Stimulated activated CD4-positive, alpha-beta T cell treated with anti-CD3 and anti-CD28 coated beads, Interleukin-15, amount 100 ng/mL, for 48 hours (primary cell): ENCODE measurements at regions not wholly inside any gene's neighbourhood (a gene's known extent, or its start where the extent isn't known, plus 50 kb on each side); places are given as distances from the start of the nearest gene placed in this dataset.

ENCODE experiments used
- DNase-seq, 2 donors: peaks; one replicate each; pipeline ENCODE4 v3.0.0-alpha.2; 2020; ENCODE audit warnings: low read depth in 2 of 2

GRCh38 chr16:79372503-79373184 lies 227.9 kb downstream of the MAF start:
- DNase-seq: peak; percentile 12 to 37

GRCh38 chr16:79370736-79371135 lies 229.8 kb downstream of the MAF start:
- no peak for DNase-seq

- no peak for DNase-seq
Observed at GRCh38 chr16:79369796-79370195, 230.7 kb downstream of the MAF start.

GRCh38 chr16:79367822-79368221 lies 232.7 kb downstream of the MAF start:
- DNase-seq: no peak

DNA sequence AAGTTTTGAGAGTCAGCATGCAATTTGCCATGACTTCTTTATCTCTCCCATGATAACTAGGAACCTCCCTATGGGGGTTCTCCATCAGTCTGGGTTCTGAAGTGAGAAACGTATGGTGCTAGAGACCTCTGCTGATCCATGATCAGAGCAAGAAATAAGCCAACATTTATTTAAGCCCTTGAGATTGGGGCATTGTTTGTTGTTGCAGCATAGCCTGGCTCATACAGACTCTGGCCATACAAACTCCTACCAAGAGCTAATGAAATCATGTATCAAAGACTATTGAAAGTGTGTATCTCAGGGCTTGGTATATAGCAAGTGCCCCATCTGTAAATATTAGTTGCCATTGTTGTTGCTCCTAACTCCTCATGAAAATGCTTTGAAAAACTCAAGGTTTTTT lies 233.9 kb downstream of the MAF start:
- DNase-seq: no peak

- DNase-seq: no peak
Observed at GRCh38 chr16:79365702-79366101, 234.8 kb downstream of the MAF start.

GRCh38 chr16:79363484-79363883 lies 237.1 kb downstream of the MAF start:
- DNase-seq: no peak

GRCh38 chr16:79363035-79363434 lies 237.5 kb downstream of the MAF start:
- no peak for DNase-seq

DNA sequence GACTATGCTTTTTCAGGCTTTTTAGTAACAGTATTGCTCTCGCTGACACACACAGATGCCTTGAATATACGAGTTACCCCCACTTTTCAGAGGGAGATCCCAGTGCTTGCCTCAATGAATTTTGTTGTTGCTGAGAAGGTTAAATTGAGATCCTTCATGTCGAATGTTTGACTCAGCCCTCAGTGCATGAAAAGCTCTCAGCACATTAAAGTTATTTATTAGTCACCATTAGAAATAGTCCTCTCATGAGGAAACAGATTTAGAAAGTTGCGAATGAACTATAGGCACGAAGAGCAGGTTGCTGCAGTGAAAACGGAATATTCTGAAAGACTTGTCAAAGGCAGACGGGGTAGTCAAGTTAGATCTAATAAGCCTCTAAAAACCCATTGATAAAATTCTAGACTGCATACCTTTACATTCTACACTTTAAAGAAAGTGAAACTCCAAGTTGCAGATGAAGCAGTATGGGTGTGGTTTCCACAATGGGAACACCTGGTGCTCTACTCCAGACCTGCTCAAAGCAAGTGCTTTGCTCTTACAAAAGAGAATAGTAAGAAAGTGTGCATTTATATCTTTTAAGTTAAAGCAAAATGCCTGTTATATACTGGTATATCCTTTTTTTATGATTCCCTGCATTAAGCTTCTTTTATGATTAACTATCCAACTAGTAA lies 238.1 kb downstream of the MAF start:
- no peak for DNase-seq

GRCh38 chr16:79361132-79361751 lies 239.3 kb downstream of the MAF start:
- no peak for DNase-seq

- no peak for DNase-seq
Observed at GRCh38 chr16:79360267-79360666, 240.3 kb downstream of the MAF start.

GRCh38 chr16:79359082-79359481 lies 241.5 kb downstream of the MAF start:
- no peak for DNase-seq

DNA sequence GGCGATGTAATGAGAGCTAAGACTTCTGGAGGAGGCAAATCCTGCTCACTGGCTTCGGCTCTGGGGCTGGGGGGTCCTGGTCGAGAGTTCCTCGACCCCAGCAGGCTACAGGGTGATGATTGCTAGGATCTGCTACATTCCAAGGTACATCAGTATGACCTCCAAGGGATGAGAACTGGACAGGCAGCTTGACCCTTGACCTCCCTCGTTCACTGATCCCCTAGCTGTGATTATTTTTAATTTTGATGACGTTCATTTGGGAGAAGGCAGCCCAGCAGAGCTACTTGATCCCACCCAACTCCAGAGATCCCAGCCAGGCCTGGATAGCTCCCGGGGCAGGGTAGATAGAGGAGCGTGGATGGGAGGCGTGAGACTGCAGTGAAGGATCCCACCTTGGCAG lies 242.3 kb downstream of the MAF start:
- no peak for DNase-seq

GRCh38 chr16:79355600-79356358 lies 244.8 kb downstream of the MAF start:
- DNase-seq: no peak

GRCh38 chr16:79351927-79352326 lies 248.6 kb downstream of the MAF start:
- DNase-seq: no peak

GRCh38 chr16:79349803-79350202 lies 250.7 kb downstream of the MAF start:
- no peak for DNase-seq

GRCh38 chr16:79348521-79349306 lies 251.8 kb downstream of the MAF start:
- DNase-seq: peak; percentile 16 to 19

DNA sequence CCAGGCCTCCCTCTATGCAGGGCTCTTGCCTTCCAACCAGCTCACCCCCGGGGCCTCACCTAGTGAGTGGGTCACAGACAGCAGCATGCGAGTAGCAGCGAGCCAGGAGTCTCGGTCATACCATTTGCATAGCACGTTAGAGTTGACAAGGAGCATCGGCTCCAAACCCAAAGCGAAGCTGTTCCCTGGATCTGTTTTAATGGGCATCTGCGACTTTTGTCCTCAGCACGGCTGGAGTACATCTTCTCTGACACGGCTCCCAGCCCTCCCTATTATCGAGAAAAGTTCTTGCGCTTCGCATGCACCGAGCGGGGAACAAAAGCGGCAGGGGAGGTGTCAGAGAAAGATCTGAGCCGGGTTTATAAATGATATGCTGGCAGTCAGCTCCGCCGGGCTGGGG lies 253.3 kb downstream of the MAF start:
- no peak for DNase-seq

DNA sequence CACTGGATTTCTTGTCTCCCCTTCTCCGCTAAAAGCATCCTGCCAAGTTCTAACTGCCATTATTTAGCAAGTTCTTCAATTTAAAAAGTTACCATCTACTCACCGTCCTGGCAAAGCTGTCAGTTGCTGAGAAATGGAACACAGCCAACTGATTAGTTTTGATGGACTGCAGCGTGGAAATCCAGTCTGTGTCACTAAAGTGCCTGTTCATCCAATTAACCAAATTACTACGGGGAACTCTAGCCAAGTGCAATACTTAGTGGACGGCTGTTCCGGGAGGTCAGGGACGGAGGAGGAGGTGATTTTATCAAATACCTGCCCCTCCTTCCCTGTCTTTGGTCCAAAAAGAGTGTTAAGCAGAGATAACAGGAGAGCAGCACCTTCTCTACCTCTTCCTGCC lies 260.7 kb downstream of the MAF start:
- no peak for DNase-seq

DNA sequence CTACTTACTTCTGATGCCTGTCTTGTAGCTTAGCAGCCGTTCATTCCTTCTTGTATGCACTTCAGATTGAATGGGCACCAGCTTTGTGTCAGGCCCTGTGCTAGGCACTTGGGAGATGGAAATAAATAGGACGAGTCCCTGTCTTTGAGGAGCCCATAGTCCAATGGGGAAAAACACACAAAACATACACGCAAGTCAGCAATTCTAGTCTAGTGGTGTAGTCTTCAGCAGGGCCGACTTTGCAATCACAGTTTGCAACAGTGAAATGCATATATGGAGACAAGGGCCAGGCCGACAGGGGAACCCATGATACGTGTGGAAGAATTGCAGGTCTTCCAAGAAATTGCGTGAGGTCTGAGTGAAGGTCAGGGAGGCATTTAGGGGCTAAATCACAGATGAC lies 262.6 kb downstream of the MAF start:
- no peak for DNase-seq

DNA sequence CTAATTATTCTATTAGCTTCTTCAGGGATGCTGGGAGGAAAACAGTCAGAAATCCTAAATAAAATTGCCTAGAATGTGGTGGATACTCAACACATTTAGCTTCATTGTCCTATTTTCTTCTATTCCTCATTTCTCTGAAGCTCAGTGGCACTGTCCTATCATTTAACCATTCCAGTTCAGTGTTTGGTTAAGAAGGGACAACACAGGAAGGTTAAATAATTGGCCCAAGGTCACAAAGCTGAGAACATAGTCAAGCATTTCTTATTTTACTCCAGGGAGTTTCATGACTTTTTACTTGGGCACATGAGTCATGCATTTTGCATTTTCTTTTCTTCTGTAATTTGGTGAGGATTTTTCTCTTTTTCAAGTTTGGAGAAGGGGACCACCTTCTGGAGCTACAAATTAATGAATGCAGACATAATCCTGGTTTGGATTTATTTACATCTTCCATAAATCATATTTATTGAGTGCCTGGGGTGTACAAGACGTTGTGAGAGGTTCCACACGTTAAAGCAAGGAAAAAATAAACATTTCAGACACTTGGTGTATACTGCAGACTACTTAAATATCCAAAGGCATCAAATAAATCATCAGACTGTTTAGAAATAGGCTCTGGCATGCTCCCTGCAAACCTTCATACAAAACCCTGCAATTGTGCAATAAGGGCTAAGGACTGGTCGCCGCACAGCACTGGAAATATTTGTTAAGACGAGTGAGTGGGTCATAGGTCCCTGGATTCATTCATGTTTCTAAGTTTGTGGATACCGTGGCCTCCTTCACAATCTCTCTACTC lies 263.9 kb downstream of the MAF start:
- no peak for DNase-seq
